Thyroid gland (tissue), 4 donors: ENCODE measurements at regions not wholly inside any gene's neighbourhood (a gene's known extent, or its start where the extent isn't known, plus 50 kb on each side); places are given as distances from the start of the nearest gene placed in this dataset.

Experiments
- POLR2A ChIP-seq, 2 donors: fragments of 450-650 bp; IDR thresholded peaks; one replicate each; pipeline ENCODE4 v1.6.1; 2017; ENCODE audit warnings: antibody characterized with exemption in 2 of 2, mild to moderate bottlenecking in 2 of 2, moderate library complexity in 1 of 2
- TF ChIP-seq, protein P1 (sequence below), 6 experiments: fragments of 200-600 bp in 3 of 6; fragments of 450-650 bp in 3 of 6; sonication (generic) in 3 of 6; IDR thresholded peaks; one replicate each; pipeline ENCODE4 v1.5.1; 2016 to 2019; ENCODE audit warnings: antibody characterized with exemption in 6 of 6, mild to moderate bottlenecking in 2 of 6, inconsistent platforms in 1 of 6, moderate library complexity in 1 of 6

DNA sequence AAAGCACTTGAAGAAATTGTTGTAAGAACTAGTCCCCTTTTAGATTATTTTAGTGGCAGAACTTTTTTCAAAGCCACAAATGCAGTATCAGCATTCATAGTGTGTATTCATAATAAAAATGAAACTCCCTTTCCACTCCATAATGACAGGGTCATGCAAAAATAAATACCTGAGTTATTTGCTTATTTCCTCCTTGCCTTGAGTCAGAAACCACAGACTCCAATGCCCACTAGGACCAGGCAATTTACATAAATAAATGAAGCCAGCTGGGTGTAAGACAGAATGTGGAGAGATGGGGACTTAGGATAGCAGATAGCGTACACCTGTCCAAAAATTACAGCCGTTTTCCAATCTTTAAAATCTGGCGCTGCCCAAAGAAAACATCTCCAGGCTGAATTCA is 417.8 kb downstream of the TMEM161B start:
- TF ChIP-seq POLR2A (IDR thresholded peaks at IDR 0.05), result no peak
- TF ChIP-seq, protein P1, sequence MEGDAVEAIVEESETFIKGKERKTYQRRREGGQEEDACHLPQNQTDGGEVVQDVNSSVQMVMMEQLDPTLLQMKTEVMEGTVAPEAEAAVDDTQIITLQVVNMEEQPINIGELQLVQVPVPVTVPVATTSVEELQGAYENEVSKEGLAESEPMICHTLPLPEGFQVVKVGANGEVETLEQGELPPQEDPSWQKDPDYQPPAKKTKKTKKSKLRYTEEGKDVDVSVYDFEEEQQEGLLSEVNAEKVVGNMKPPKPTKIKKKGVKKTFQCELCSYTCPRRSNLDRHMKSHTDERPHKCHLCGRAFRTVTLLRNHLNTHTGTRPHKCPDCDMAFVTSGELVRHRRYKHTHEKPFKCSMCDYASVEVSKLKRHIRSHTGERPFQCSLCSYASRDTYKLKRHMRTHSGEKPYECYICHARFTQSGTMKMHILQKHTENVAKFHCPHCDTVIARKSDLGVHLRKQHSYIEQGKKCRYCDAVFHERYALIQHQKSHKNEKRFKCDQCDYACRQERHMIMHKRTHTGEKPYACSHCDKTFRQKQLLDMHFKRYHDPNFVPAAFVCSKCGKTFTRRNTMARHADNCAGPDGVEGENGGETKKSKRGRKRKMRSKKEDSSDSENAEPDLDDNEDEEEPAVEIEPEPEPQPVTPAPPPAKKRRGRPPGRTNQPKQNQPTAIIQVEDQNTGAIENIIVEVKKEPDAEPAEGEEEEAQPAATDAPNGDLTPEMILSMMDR (IDR thresholded peaks at IDR 0.05), result no peak
